PFSK-1 (cell line): ENCODE measurements at regions not wholly inside any gene's neighbourhood (a gene's known extent, or its start where the extent isn't known, plus 50 kb on each side); places are given as distances from the start of the nearest gene placed in this dataset.

Source experiments
- FOXP2 ChIP-seq: optimal IDR thresholded peaks from 2 replicates; pipeline ENCODE3; 2011; ENCODE audit warnings: borderline replicate concordance, control low read depth, inconsistent platforms; ENCODE audit not compliant: insufficient read depth; ENCODE audit errors: extremely low read length, extremely low read depth
- POLR2AphosphoS5 ChIP-seq: IDR thresholded peaks from 2 replicates; pipeline ENCODE4 v1.6.1; 2012; ENCODE audit warnings: low read depth, mild to moderate bottlenecking, control low read depth, low read length, moderate library complexity
- SIN3A ChIP-seq: IDR thresholded peaks from 2 replicates; pipeline ENCODE4 v1.6.1; 2012; ENCODE audit warnings: mild to moderate bottlenecking, low read length, moderate library complexity, borderline replicate concordance; ENCODE audit not compliant: insufficient read depth
- TAF1 ChIP-seq: IDR thresholded peaks from 2 replicates; pipeline ENCODE4 v1.6.1; 2012; ENCODE audit warnings: low read length, control low read depth, borderline replicate concordance; ENCODE audit not compliant: insufficient read depth
- TF ChIP-seq, protein P1 (sequence below), 2 experiments: IDR thresholded peaks; 2 replicates each; pipeline versions ENCODE4 v1.6.1 to v1.8.0; 2011 to 2012; ENCODE audit warnings: low read depth in 2 of 2, low read length in 2 of 2, control low read depth in 1 of 2, inconsistent platforms in 1 of 2, mild to moderate bottlenecking in 1 of 2, moderate library complexity in 1 of 2; ENCODE audit not compliant: insufficient read depth in 1 of 2

- TF ChIP-seq FOXP2, result no peak
- TF ChIP-seq POLR2AphosphoS5, result no peak
- no peak for TF ChIP-seq TAF1
- TF ChIP-seq SIN3A, result no peak
- TF ChIP-seq, protein P1, sequence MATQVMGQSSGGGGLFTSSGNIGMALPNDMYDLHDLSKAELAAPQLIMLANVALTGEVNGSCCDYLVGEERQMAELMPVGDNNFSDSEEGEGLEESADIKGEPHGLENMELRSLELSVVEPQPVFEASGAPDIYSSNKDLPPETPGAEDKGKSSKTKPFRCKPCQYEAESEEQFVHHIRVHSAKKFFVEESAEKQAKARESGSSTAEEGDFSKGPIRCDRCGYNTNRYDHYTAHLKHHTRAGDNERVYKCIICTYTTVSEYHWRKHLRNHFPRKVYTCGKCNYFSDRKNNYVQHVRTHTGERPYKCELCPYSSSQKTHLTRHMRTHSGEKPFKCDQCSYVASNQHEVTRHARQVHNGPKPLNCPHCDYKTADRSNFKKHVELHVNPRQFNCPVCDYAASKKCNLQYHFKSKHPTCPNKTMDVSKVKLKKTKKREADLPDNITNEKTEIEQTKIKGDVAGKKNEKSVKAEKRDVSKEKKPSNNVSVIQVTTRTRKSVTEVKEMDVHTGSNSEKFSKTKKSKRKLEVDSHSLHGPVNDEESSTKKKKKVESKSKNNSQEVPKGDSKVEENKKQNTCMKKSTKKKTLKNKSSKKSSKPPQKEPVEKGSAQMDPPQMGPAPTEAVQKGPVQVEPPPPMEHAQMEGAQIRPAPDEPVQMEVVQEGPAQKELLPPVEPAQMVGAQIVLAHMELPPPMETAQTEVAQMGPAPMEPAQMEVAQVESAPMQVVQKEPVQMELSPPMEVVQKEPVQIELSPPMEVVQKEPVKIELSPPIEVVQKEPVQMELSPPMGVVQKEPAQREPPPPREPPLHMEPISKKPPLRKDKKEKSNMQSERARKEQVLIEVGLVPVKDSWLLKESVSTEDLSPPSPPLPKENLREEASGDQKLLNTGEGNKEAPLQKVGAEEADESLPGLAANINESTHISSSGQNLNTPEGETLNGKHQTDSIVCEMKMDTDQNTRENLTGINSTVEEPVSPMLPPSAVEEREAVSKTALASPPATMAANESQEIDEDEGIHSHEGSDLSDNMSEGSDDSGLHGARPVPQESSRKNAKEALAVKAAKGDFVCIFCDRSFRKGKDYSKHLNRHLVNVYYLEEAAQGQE (IDR thresholded peaks at IDR 0.05; ENCODE audit: insufficient read depth in 1 of 2, low read depth in 2 of 2, low read length in 2 of 2), result no peak
Measured at GRCh38 chr21:35357041-35357780, 308.1 kb upstream of the RUNX1 start.

DNA sequence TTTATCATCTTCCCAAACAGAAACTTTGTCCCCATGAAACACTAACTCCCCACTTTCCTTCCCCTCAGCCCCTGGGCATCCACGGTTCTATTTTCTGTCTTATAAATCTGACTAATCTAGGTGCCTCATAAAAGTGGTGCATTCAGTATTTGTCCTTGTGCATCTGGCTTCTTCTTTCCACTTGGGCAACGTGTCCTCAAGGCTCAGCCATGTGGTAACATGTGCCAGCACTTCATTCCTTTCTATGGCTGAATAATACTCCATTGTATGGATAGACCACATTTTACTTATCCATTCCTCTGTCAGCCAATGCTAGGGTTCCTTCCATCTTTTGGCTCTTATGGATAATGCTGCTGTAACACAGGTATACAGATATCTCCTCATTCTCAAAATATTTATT is 305.0 kb upstream of the RUNX1 start:
- TF ChIP-seq FOXP2 (no peak), POLR2AphosphoS5 (no peak), TAF1 (no peak), SIN3A (no peak)
- TF ChIP-seq, protein P1 (IDR thresholded peaks at IDR 0.05; ENCODE audit: insufficient read depth in 1 of 2, low read depth in 2 of 2, low read length in 2 of 2), result no peak

DNA sequence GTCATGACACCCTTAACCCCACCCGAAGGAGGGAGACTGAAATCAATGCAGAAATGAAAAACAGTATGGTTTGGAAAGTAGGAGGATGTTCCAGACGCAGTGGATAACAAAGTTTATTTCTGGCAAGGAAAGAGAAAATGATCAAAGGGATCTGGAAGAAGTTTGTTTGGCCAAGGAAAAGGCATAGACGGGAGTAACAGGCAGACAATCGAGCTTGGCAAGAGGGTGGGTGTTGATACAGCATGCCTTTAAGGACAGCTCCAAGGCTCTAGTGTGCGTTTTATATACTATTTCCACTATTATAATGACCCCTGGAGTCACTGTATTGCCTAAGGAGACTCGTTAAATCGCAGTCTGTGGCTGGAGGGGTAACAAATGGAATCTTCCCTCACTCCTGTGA is 303.7 kb upstream of the RUNX1 start:
- TF ChIP-seq FOXP2 (no peak), TAF1 (no peak), POLR2AphosphoS5 (no peak), SIN3A (no peak)
- TF ChIP-seq, protein P1 (IDR thresholded peaks at IDR 0.05; ENCODE audit: insufficient read depth in 1 of 2, low read depth in 2 of 2, low read length in 2 of 2), result no peak

- no peak for TF ChIP-seq TAF1
- TF ChIP-seq, protein P1 (IDR thresholded peaks at IDR 0.05; ENCODE audit: insufficient read depth in 1 of 2, low read depth in 2 of 2, low read length in 2 of 2), result no peak
- no peak for TF ChIP-seq SIN3A
- TF ChIP-seq POLR2AphosphoS5, result no peak
- no peak for TF ChIP-seq FOXP2
Measured at GRCh38 chr21:35352066-35352770, 303.1 kb upstream of the RUNX1 start.
